GM23248 (cell line): ENCODE measurements at regions not wholly inside any gene's neighbourhood (a gene's known extent, or its start where the extent isn't known, plus 50 kb on each side); places are given as distances from the start of the nearest gene placed in this dataset.

Source experiments
- DNase-seq: peaks from one replicate; pipeline ENCODE4 v3.0.0-alpha.2; 2015
- H2AFZ ChIP-seq: fragments of 200-600 bp; sonication (generic); 2 replicates; pipeline ENCODE4 v1.6.1; 2016; ENCODE audit warnings: antibody characterized with exemption
- H3F3A ChIP-seq: fragments of 200-600 bp; sonication (generic); 2 replicates; pipeline ENCODE4 v1.6.1; 2016; ENCODE audit warnings: mild to moderate bottlenecking, antibody characterized with exemption, mixed run types; ENCODE audit not compliant: insufficient read depth
- H3K27ac ChIP-seq: fragments of 200-600 bp; sonication (generic); 2 replicates; pipeline ENCODE4 v1.5.1; 2016; ENCODE audit warnings: mild to moderate bottlenecking
- H3K27me3 ChIP-seq: fragments of 200-600 bp; sonication (generic); replicated peaks from 2 replicates; pipeline ENCODE4 v1.6.1; 2016; ENCODE audit warnings: mild to moderate bottlenecking; ENCODE audit not compliant: insufficient read depth
- H3K36me3 ChIP-seq: fragments of 200-600 bp; sonication (generic); 2 replicates; pipeline ENCODE4 v1.6.1; 2016; ENCODE audit warnings: low read depth, mild to moderate bottlenecking
- H3K4me1 ChIP-seq: fragments of 200-600 bp; sonication (generic); 2 replicates; pipeline ENCODE4 v1.6.1; 2016; ENCODE audit warnings: mild to moderate bottlenecking; ENCODE audit not compliant: insufficient read depth
- H3K4me2 ChIP-seq: fragments of 200-600 bp; sonication (generic); one replicate; pipeline ENCODE4 v1.6.1; 2016; ENCODE audit warnings: mild to moderate bottlenecking; ENCODE audit not compliant: unreplicated experiment
- H3K4me3 ChIP-seq: fragments of 200-600 bp; sonication (generic); 2 replicates; pipeline ENCODE4 v1.5.1; 2016; ENCODE audit warnings: mild to moderate bottlenecking
- H3K79me2 ChIP-seq: fragments of 200-600 bp; sonication (generic); 2 replicates; pipeline ENCODE4 v1.6.1; 2016; ENCODE audit warnings: mild to moderate bottlenecking; ENCODE audit not compliant: insufficient read depth
- H3K9ac ChIP-seq: fragments of 200-600 bp; sonication (generic); 2 replicates; pipeline ENCODE4 v1.6.1; 2016; ENCODE audit warnings: mild to moderate bottlenecking
- H3K9me2 ChIP-seq: fragments of 200-600 bp; sonication (generic); 2 replicates; pipeline ENCODE4 v1.6.1; 2016; ENCODE audit warnings: mixed run types, mild to moderate bottlenecking, moderate library complexity; ENCODE audit not compliant: insufficient read depth
- H3K9me3 ChIP-seq: fragments of 200-600 bp; sonication (generic); one replicate; pipeline ENCODE4 v1.6.1; 2017; ENCODE audit warnings: low read depth
- H4K20me1 ChIP-seq: fragments of 200-600 bp; sonication (generic); 2 replicates; pipeline ENCODE4 v1.6.0; 2016; ENCODE audit not compliant: insufficient read depth
- EZH2 ChIP-seq: fragments of 200-600 bp; sonication (generic); IDR thresholded peaks from 2 replicates; pipeline ENCODE4 v1.6.1; 2018; ENCODE audit warnings: antibody characterized with exemption, mild to moderate bottlenecking; ENCODE audit not compliant: insufficient read depth, poor library complexity, severe bottlenecking
- EZH2phosphoT487 ChIP-seq: fragments of 200-600 bp; sonication (generic); IDR thresholded peaks from 2 replicates; pipeline ENCODE4 v1.6.1; 2018; ENCODE audit warnings: antibody characterized with exemption, moderate library complexity, mild to moderate bottlenecking, low read depth; ENCODE audit not compliant: insufficient read depth
- WGBS, 2 experiments: methylation state at CpG; one replicate each; pipeline ENCODE4 v1.1.6; 2015 to 2017; ENCODE audit warnings: low lambda C conversion rate in 2 of 2, low coverage in 1 of 2; ENCODE audit errors: missing lambda C conversion rate in 2 of 2; 5-methylcytosine and 5-hydroxymethylcytosine counted together
- in situ Hi-C: fragments of 300-500 bp; cut with MboI; formaldehyde crosslinking; loops from 2 replicates; pipeline ENCODE4 v1.15.0; 2020

DNA sequence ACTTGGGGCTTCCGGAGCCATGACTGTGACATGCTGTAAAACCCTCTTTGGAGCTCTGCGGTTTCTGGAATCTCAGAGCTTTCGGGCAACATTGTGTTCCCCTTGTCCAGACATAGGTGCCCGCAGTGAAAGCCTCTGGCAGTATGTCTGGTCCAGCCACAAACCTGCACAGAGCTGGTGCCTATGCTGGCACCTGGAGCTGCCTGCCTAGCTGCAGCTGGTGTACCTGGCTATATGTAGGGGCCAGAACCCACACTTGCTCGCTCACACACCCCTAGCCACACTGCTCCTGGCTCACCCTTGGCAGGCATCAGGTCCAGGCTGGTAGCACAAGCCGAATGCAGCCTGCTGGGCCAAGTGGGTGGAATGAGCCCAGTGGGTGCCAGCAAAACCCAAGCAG, 861.1 kb downstream of the FLRT2 start:
- Histone ChIP-seq H3K4me1 (no peaks in the 10 kb centered on the region), H3K36me3 (no peaks in the 10 kb centered on the region), H4K20me1 (no peaks in the 10 kb centered on the region), H3K9ac (no peak overlapping the region), H3K79me2 (no peaks in the 10 kb centered on the region), H3K27ac (no peak overlapping the region), H2AFZ (no peak overlapping the region), H3K4me3 (no peak overlapping the region), H3K9me3 (peaks cover 3% of the 10 kb centered on the region), H3K9me2 (no peaks in the 10 kb centered on the region), H3K4me2 (no peak overlapping the region), H3K27me3 (no peaks in the 10 kb centered on the region), H3F3A (no peaks in the 10 kb centered on the region)
- 26 to 35% methylated on average over 6 of the region's 6 CpGs for WGBS, 2 experiments
- TF ChIP-seq EZH2 (no peak), EZH2phosphoT487 (no peak)
- no peak for DNase-seq
- in situ Hi-C loops, result no loop called here

DNA sequence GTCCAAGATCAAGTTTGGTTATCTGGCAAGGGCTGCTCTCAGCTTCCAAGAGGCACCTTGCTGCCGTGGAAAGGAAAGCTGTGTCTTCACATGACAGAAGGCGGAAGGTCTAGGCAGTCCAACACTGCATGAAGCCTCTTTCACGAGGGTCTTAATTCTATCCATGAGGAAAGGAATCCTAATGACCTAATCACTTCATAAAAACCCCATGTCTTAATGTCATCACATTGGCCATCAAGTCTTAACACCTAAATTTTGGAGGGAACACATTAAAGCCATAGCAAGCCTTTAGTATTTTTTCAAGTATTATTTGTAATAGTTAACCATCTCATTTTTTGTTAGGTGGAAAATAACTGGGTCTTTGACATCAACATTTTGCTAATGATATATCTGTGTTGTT, 858.3 kb downstream of the FLRT2 start:
- Histone ChIP-seq H3K4me1 (no peaks in the 10 kb centered on the region), H2AFZ (no peak overlapping the region), H3K9me2 (no peaks in the 10 kb centered on the region), H3K79me2 (no peaks in the 10 kb centered on the region), H3K9me3 (no peaks in the 10 kb centered on the region), H3K9ac (no peak overlapping the region), H4K20me1 (no peaks in the 10 kb centered on the region), H3F3A (no peaks in the 10 kb centered on the region), H3K4me2 (no peak overlapping the region), H3K27ac (no peak overlapping the region), H3K36me3 (no peaks in the 10 kb centered on the region), H3K4me3 (no peak overlapping the region), H3K27me3 (no peaks in the 10 kb centered on the region)
- DNase-seq, result no peak
- 21 to 35% methylated on average over 3 of the region's 3 CpGs for WGBS, 2 experiments
- no peak for TF ChIP-seq EZH2
- no peak for TF ChIP-seq EZH2phosphoT487
- in situ Hi-C loops, result no loop called here

DNA sequence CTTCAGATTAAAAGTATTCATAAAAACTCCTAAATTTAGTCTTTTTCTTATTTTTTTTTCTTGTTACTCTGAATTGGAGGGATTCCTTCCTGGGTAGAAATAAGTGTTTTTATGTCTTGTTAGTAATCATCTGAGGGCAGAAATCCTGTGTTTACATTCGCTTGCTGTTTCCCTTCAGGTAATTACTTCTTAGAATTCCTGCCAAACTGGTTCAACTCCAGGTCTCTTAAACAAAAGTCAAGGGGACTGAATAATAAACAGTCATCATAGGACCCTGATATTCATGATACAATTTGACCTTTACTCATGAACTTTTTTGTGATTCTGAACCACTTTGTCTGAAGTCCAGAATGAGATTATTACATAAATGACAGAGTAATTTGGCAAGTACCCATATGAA, 843.9 kb downstream of the FLRT2 start:
- in situ Hi-C loops, result no loop called here
- H3K79me2 ChIP-seq, result no peaks in the 10 kb centered on the region
- no peaks in the 10 kb centered on the region for H3K9me3 ChIP-seq
- no peaks in the 10 kb centered on the region for H4K20me1 ChIP-seq
- 7% methylated on average over 1 of the region's 1 CpG for WGBS, 2 experiments
- H3K9me2 ChIP-seq, result no peaks in the 10 kb centered on the region
- no peak for TF ChIP-seq EZH2
- TF ChIP-seq EZH2phosphoT487, result no peak
- H3K4me1 ChIP-seq, result no peaks in the 10 kb centered on the region
- H3K27me3 ChIP-seq, result no peaks in the 10 kb centered on the region
- no peak overlapping the region for H3K27ac ChIP-seq
- H3K36me3 ChIP-seq, result no peaks in the 10 kb centered on the region
- H2AFZ ChIP-seq, result no peak overlapping the region
- no peak overlapping the region for H3K9ac ChIP-seq
- DNase-seq, result no peak
- H3K4me3 ChIP-seq, result no peak overlapping the region
- H3F3A ChIP-seq, result no peaks in the 10 kb centered on the region
- no peak overlapping the region for H3K4me2 ChIP-seq

DNA sequence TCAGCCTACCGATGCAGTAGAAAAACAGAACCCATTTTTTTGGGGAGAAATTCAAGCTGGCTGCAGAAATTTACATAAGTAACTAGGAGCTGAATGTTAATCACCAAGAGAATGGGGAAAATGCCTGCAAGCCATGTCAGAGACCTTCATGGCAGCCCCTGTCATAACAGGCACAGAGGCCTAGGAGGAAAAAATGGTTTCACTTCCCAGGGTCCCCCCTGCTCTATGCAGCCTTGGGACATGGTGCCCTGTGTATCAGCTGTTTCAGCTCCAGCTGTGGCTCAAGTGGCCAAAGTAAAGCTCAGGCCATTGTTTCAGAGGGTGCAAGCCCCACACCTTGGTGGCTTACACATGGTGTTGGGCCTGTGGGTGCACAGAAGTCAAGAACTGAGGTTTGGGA, 842.5 kb downstream of the FLRT2 start:
- in situ Hi-C loops, result no loop called here
- no peak overlapping the region for H2AFZ ChIP-seq
- 60 to 88% methylated on average over 1 of the region's 1 CpG for WGBS, 2 experiments
- no peaks in the 10 kb centered on the region for H3K27me3 ChIP-seq
- no peak overlapping the region for H3K4me2 ChIP-seq
- H4K20me1 ChIP-seq, result no peaks in the 10 kb centered on the region
- H3K4me3 ChIP-seq, result no peak overlapping the region
- no peak for DNase-seq
- H3K9ac ChIP-seq, result no peak overlapping the region
- no peaks in the 10 kb centered on the region for H3K36me3 ChIP-seq
- no peaks in the 10 kb centered on the region for H3K9me3 ChIP-seq
- TF ChIP-seq EZH2 (no peak), EZH2phosphoT487 (no peak)
- no peaks in the 10 kb centered on the region for H3K79me2 ChIP-seq
- H3K9me2 ChIP-seq, result no peaks in the 10 kb centered on the region
- no peaks in the 10 kb centered on the region for H3F3A ChIP-seq
- H3K4me1 ChIP-seq, result no peaks in the 10 kb centered on the region
- no peak overlapping the region for H3K27ac ChIP-seq

DNA sequence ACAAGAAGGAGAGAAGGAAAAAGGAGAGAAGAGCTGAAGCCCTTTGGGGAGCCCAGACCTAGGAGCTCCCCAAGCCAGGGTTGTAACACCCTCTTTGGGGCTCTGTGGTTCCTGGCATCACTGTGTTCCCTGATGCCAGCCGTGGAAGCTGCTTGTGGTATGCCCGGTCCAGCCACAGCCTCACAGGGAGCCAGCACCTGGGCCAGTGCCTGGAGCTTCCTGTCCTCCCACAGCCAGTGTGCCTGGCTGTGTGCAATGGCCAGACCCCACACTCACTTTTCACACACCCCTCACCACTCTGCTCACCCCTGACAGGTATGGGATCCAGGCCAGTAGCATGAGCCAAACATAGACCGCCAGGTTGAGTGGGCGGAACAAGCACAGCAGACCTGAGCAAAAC, 834.7 kb downstream of the FLRT2 start:
- Histone ChIP-seq H4K20me1 (no peaks in the 10 kb centered on the region), H3K4me1 (no peaks in the 10 kb centered on the region), H3K79me2 (no peaks in the 10 kb centered on the region), H3K27me3 (no peaks in the 10 kb centered on the region), H3K36me3 (no peaks in the 10 kb centered on the region), H3K9me2 (no peaks in the 10 kb centered on the region), H3K9me3 (no peaks in the 10 kb centered on the region), H3K4me2 (no peak overlapping the region), H3K9ac (no peak overlapping the region), H3K27ac (no peak overlapping the region), H3F3A (no peaks in the 10 kb centered on the region), H2AFZ (no peak overlapping the region), H3K4me3 (no peak overlapping the region)
- in situ Hi-C loops, result no loop called here
- TF ChIP-seq EZH2 (no peak), EZH2phosphoT487 (no peak)
- WGBS, 2 experiments, result 31 to 42% methylated on average over 4 of the region's 4 CpGs
- DNase-seq, result no peak
